Esophagus (tissue), 2 donors: ENCODE measurements at regions not wholly inside any gene's neighbourhood (a gene's known extent, or its start where the extent isn't known, plus 50 kb on each side); places are given as distances from the start of the nearest gene placed in this dataset.

Experiments
- H3K27ac ChIP-seq, 2 donors: one replicate each; pipeline ENCODE4 v1.5.1; 2013; ENCODE audit warnings: low read depth in 2 of 2, mild to moderate bottlenecking in 2 of 2, inconsistent platforms in 1 of 2, low read length in 1 of 2, moderate library complexity in 1 of 2
- H3K27me3 ChIP-seq, 2 donors: one replicate each; pipeline ENCODE4 v1.6.1; 2013; ENCODE audit warnings: low read length in 2 of 2, control low read depth in 1 of 2, mild to moderate bottlenecking in 1 of 2; ENCODE audit not compliant: insufficient read depth in 2 of 2, control insufficient read depth in 1 of 2
- H3K36me3 ChIP-seq, 2 donors: one replicate each; pipeline ENCODE4 v1.6.1; 2013; ENCODE audit warnings: low read length in 1 of 2; ENCODE audit not compliant: control insufficient read depth in 2 of 2, insufficient read depth in 2 of 2
- H3K4me1 ChIP-seq, 2 donors: one replicate each; pipeline ENCODE4 v1.6.1; 2013; ENCODE audit warnings: low read length in 1 of 2; ENCODE audit not compliant: control insufficient read depth in 2 of 2, insufficient read depth in 2 of 2
- H3K4me3 ChIP-seq, 2 donors: one replicate each; pipeline ENCODE4 v1.5.1; 2013; ENCODE audit warnings: low read length in 2 of 2, mild to moderate bottlenecking in 2 of 2, low read depth in 1 of 2, moderate library complexity in 1 of 2
- H3K9me3 ChIP-seq, 2 donors: one replicate each; pipeline ENCODE4 v1.6.1; 2013; ENCODE audit warnings: mild to moderate bottlenecking in 2 of 2, low read depth in 1 of 2, low read length in 1 of 2, moderate library complexity in 1 of 2; ENCODE audit not compliant: control insufficient read depth in 2 of 2, insufficient read depth in 1 of 2
- WGBS, 2 donors: extraction: QIAGEN DNeasy Blood & Tissue Kit; methylation state at CpG; one replicate each; pipeline ENCODE4 v1.1.7; 2013; 5-methylcytosine and 5-hydroxymethylcytosine counted together
- donor health status: healthy with polysubstance abuse.
- donor health status: Bipolar disorder and iron deficiency.

GRCh38 chr2:11996618-11997017 lies 250.2 kb downstream of the LPIN1 start:
- Histone ChIP-seq H3K27ac (no peak overlapping the region), H3K27me3 (no peaks in the 10 kb centered on the region), H3K4me1 (no peaks in the 10 kb centered on the region), H3K4me3 (no peak overlapping the region), H3K36me3 (no peaks in the 10 kb centered on the region), H3K9me3 (no peaks in the 10 kb centered on the region)

GRCh38 chr2:11997142-11997541 lies 250.7 kb downstream of the LPIN1 start:
- Histone ChIP-seq H3K4me3 (no peak overlapping the region), H3K9me3 (no peaks in the 10 kb centered on the region), H3K27me3 (no peaks in the 10 kb centered on the region), H3K36me3 (no peaks in the 10 kb centered on the region), H3K4me1 (no peaks in the 10 kb centered on the region), H3K27ac (no peak overlapping the region)

- 62 to 74% methylated on average over 2 of the region's 2 CpGs for WGBS, 2 donors
Observed at GRCh38 chr2:11998218-11998617, 251.8 kb downstream of the LPIN1 start.

GRCh38 chr2:11998626-11999378 lies 252.4 kb downstream of the LPIN1 start:
- WGBS, 2 donors = 85 to 90% methylated on average over 4 of the region's 4 CpGs
- H3K4me3 ChIP-seq = no peak overlapping the region
- H3K4me1 ChIP-seq = no peaks in the 10 kb centered on the region
- no peaks in the 10 kb centered on the region for H3K36me3 ChIP-seq
- no peaks in the 10 kb centered on the region for H3K27me3 ChIP-seq
- H3K9me3 ChIP-seq = no peaks in the 10 kb centered on the region
- no peak overlapping the region for H3K27ac ChIP-seq

More at GRCh38 chr2:11998218-11998617, 251.8 kb downstream of the LPIN1 start:
- Histone ChIP-seq H3K36me3 (no peaks in the 10 kb centered on the region), H3K9me3 (no peaks in the 10 kb centered on the region), H3K4me1 (no peaks in the 10 kb centered on the region), H3K27me3 (no peaks in the 10 kb centered on the region), H3K27ac (no peak overlapping the region), H3K4me3 (no peak overlapping the region)

GRCh38 chr2:12001621-12002020 lies 255.2 kb downstream of the LPIN1 start:
- no peak overlapping the region for H3K27ac ChIP-seq
- H3K36me3 ChIP-seq = no peaks in the 10 kb centered on the region
- H3K27me3 ChIP-seq = no peaks in the 10 kb centered on the region
- H3K4me3 ChIP-seq = no peak overlapping the region
- WGBS, 2 donors = 96 to 97% methylated on average over 1 of the region's 1 CpG
- no peaks in the 10 kb centered on the region for H3K4me1 ChIP-seq
- H3K9me3 ChIP-seq = no peaks in the 10 kb centered on the region

- Histone ChIP-seq H3K4me3 (no peak overlapping the region), H3K27ac (no peak overlapping the region), H3K4me1 (no peaks in the 10 kb centered on the region), H3K9me3 (no peaks in the 10 kb centered on the region), H3K27me3 (no peaks in the 10 kb centered on the region), H3K36me3 (no peaks in the 10 kb centered on the region)
- WGBS, 2 donors = 58 to 76% methylated on average over 3 of the region's 3 CpGs
Observed at GRCh38 chr2:12002215-12002614, 255.8 kb downstream of the LPIN1 start.

- H3K4me3 ChIP-seq = no peak overlapping the region
- H3K4me1 ChIP-seq = no peaks in the 10 kb centered on the region
- no peak overlapping the region for H3K27ac ChIP-seq
- no peaks in the 10 kb centered on the region for H3K36me3 ChIP-seq
- WGBS, 2 donors = 96 to 97% methylated on average over 6 of the region's 6 CpGs
- H3K27me3 ChIP-seq = no peaks in the 10 kb centered on the region
- no peaks in the 10 kb centered on the region for H3K9me3 ChIP-seq
Observed at GRCh38 chr2:12004713-12005112, 258.3 kb downstream of the LPIN1 start.

- 29 to 35% methylated on average over 8 of the region's 8 CpGs for WGBS, 2 donors
- H3K27ac ChIP-seq = no peak overlapping the region
- no peaks in the 10 kb centered on the region for H3K36me3 ChIP-seq
- H3K4me3 ChIP-seq = no peak overlapping the region
- H3K4me1 ChIP-seq = no peaks in the 10 kb centered on the region
- no peaks in the 10 kb centered on the region for H3K9me3 ChIP-seq
- no peaks in the 10 kb centered on the region for H3K27me3 ChIP-seq
Observed at GRCh38 chr2:12005886-12006681, 259.7 kb downstream of the LPIN1 start.

GRCh38 chr2:12006850-12007249 lies 260.4 kb downstream of the LPIN1 start:
- Histone ChIP-seq H3K27ac (no peak overlapping the region), H3K9me3 (no peaks in the 10 kb centered on the region), H3K36me3 (no peaks in the 10 kb centered on the region), H3K27me3 (no peaks in the 10 kb centered on the region), H3K4me1 (no peaks in the 10 kb centered on the region), H3K4me3 (no peak overlapping the region)
- WGBS, 2 donors = 44 to 45% methylated on average over 4 of the region's 4 CpGs

- H3K4me1 ChIP-seq = no peaks in the 10 kb centered on the region
- no peak overlapping the region for H3K4me3 ChIP-seq
- H3K27ac ChIP-seq = no peak overlapping the region
- 85 to 92% methylated on average over 1 of the region's 1 CpG for WGBS, 2 donors
- no peaks in the 10 kb centered on the region for H3K36me3 ChIP-seq
- no peaks in the 10 kb centered on the region for H3K9me3 ChIP-seq
- H3K27me3 ChIP-seq = no peaks in the 10 kb centered on the region
Observed at GRCh38 chr2:12007282-12007681, 260.9 kb downstream of the LPIN1 start.
